CD4-positive, alpha-beta T cell (primary cell): ENCODE measurements at regions not wholly inside any gene's neighbourhood (a gene's known extent, or its start where the extent isn't known, plus 50 kb on each side); places are given as distances from the start of the nearest gene placed in this dataset.

ENCODE experiments used
- ATAC-seq: fragments of 200-7000 bp; cut with Tn5 transposase; one replicate; pipeline ENCODE4 v1.10.0; 2022; ENCODE audit warnings: mild to moderate bottlenecking; ENCODE audit not compliant: poor library complexity
- CTCF ChIA-PET: fragments of 350-600 bp; sonication (Branson Sonifier 250); formaldehyde crosslinking; loops from one replicate; lab custom pipeline; 2021; ENCODE audit warnings: antibody characterized with exemption, inconsistent platforms; lab: Charles Lee
- POLR2A ChIA-PET: fragments of 350-600 bp; sonication (Branson Sonifier 250); formaldehyde crosslinking; loops from one replicate; lab custom pipeline; 2021; ENCODE audit warnings: antibody characterized with exemption, inconsistent platforms; lab: Charles Lee
- DNase-seq, 14 experiments: peaks; one replicate each; pipeline ENCODE4 v3.0.0-alpha.2; 2013 to 2020; ENCODE audit warnings: mixed read lengths in 2 of 14
- H3K27ac ChIP-seq, 2 donors: one replicate each; pipeline versions ENCODE4 v1.5.1 to v1.7.0; 2013; ENCODE audit warnings: low read length in 2 of 2, low read depth in 1 of 2, mild to moderate bottlenecking in 1 of 2
- H3K27me3 ChIP-seq, 2 experiments: 1 replicate in 1 of 2; 2 replicates in 1 of 2; pipeline versions ENCODE4 v1.6.1 to v1.7.0; 2013; ENCODE audit warnings: low read length in 2 of 2, control low read depth in 1 of 2, mild to moderate bottlenecking in 1 of 2, moderate library complexity in 1 of 2; ENCODE audit not compliant: insufficient read depth in 2 of 2, control insufficient read depth in 1 of 2
- H3K36me3 ChIP-seq: one replicate; pipeline ENCODE4 v1.6.1; 2013; ENCODE audit warnings: low read length, control low read depth; ENCODE audit not compliant: insufficient read depth
- H3K4me1 ChIP-seq: one replicate; pipeline ENCODE4 v1.6.1; 2013; ENCODE audit warnings: low read length, control low read depth; ENCODE audit not compliant: insufficient read depth
- H3K4me3 ChIP-seq: one replicate; pipeline ENCODE4 v1.5.1; 2013; ENCODE audit warnings: mild to moderate bottlenecking, low read length, moderate library complexity
- H3K9me3 ChIP-seq, 2 experiments: 1 replicate in 1 of 2; 2 replicates in 1 of 2; pipeline versions ENCODE4 v1.6.1 to v1.7.0; 2013; ENCODE audit warnings: low read length in 2 of 2, mild to moderate bottlenecking in 2 of 2, control low read depth in 1 of 2, moderate library complexity in 1 of 2; ENCODE audit not compliant: control insufficient read depth in 1 of 2, insufficient read depth in 1 of 2
- H3K27ac Mint-ChIP-seq: one replicate; pipeline ENCODE4 v1.8.0; 2020; ENCODE audit warnings: mixed read lengths
- H3K27me3 Mint-ChIP-seq: one replicate; pipeline ENCODE4 v1.8.0; 2021; ENCODE audit warnings: mixed read lengths
- H3K36me3 Mint-ChIP-seq: one replicate; pipeline ENCODE4 v1.8.0; 2021; ENCODE audit warnings: low read depth, mixed read lengths
- H3K4me1 Mint-ChIP-seq: one replicate; pipeline ENCODE4 v1.8.0; 2021; ENCODE audit warnings: low read depth, mixed read lengths
- H3K4me3 Mint-ChIP-seq: one replicate; pipeline ENCODE4 v1.8.0; 2020; ENCODE audit warnings: mild to moderate bottlenecking, mixed read lengths
- H3K9me3 Mint-ChIP-seq: one replicate; pipeline ENCODE4 v1.8.0; 2020; ENCODE audit warnings: mixed read lengths
- CTCF ChIP-seq: fragments of 200-600 bp; IDR thresholded peaks from one replicate; pipeline ENCODE4 v1.8.0; 2022; ENCODE audit warnings: antibody characterized with exemption, mild to moderate bottlenecking
- intact Hi-C, 2 experiments: fragments of 100-400 bp; cut with DNase I in 1 of 2; cut with micrococcal nuclease in 1 of 2; formaldehyde crosslinking; loops; one replicate each; pipeline versions ENCODE4 v1.15.1 to v1.9.0; 2023 to 2025; cut with DNase I, micrococcal nuclease

GRCh38 chr11:128214263-128214662 lies 373.1 kb downstream of the ETS1 start:
- intact Hi-C loops = no loop called here
- POLR2A ChIA-PET = no interaction called here
- H3K27me3 ChIP-seq = no peaks in the 10 kb centered on the region
- Mint-ChIP-seq H3K36me3 (no peaks in the 10 kb centered on the region), H3K4me1 (no peaks in the 10 kb centered on the region), H3K27ac (no peak overlapping the region), H3K27me3 (no peaks in the 10 kb centered on the region), H3K4me3 (no peak overlapping the region), H3K9me3 (no peaks in the 10 kb centered on the region)
- DNase-seq = no peak
- CTCF ChIA-PET = no interaction called here
- no peak overlapping the region for H3K27ac ChIP-seq
- H3K4me1 ChIP-seq = no peaks in the 10 kb centered on the region
- H3K9me3 ChIP-seq = peaks cover 0 to 11% of the 10 kb centered on the region in 2 experiments
- no peak for ATAC-seq
- no peaks in the 10 kb centered on the region for H3K36me3 ChIP-seq
- no peak overlapping the region for H3K4me3 ChIP-seq
- no peak for TF ChIP-seq CTCF

GRCh38 chr11:128213461-128213860 lies 373.9 kb downstream of the ETS1 start:
- Histone ChIP-seq H3K4me1 (no peaks in the 10 kb centered on the region), H3K9me3 (peaks cover 0 to 11% of the 10 kb centered on the region in 2 experiments), H3K27me3 (no peaks in the 10 kb centered on the region), H3K36me3 (no peaks in the 10 kb centered on the region), H3K27ac (no peak overlapping the region), H3K4me3 (no peak overlapping the region)
- Mint-ChIP-seq H3K4me3 (no peak overlapping the region), H3K36me3 (no peaks in the 10 kb centered on the region), H3K9me3 (no peaks in the 10 kb centered on the region), H3K4me1 (no peaks in the 10 kb centered on the region), H3K27me3 (no peaks in the 10 kb centered on the region), H3K27ac (no peak overlapping the region)
- ATAC-seq (no peak), DNase-seq (no peak)
- TF ChIP-seq CTCF = no peak
- POLR2A ChIA-PET = no interaction called here
- intact Hi-C loops = no loop called here
- CTCF ChIA-PET = no interaction called here

- Mint-ChIP-seq H3K4me3 (no peak overlapping the region), H3K36me3 (no peaks in the 10 kb centered on the region), H3K9me3 (no peaks in the 10 kb centered on the region), H3K27ac (no peak overlapping the region), H3K4me1 (no peaks in the 10 kb centered on the region), H3K27me3 (no peaks in the 10 kb centered on the region)
- no peaks in the 10 kb centered on the region for H3K36me3 ChIP-seq
- no peak for TF ChIP-seq CTCF
- intact Hi-C loops = no loop called here
- no peaks in the 10 kb centered on the region for H3K4me1 ChIP-seq
- ChIA-PET POLR2A (no interaction called here), CTCF (no interaction called here)
- no peaks in the 10 kb centered on the region for H3K27me3 ChIP-seq
- H3K9me3 ChIP-seq = peaks cover 0 to 11% of the 10 kb centered on the region in 2 experiments
- no peak overlapping the region for H3K4me3 ChIP-seq
- DNase-seq (no peak), ATAC-seq (no peak)
- H3K27ac ChIP-seq = no peak overlapping the region
Measured at GRCh38 chr11:128212324-128212723, 375.0 kb downstream of the ETS1 start.
